ENCODE measurements at regions not wholly inside any gene's neighbourhood (a gene's known extent, or its start where the extent isn't known, plus 50 kb on each side); places are given as distances from the start of the nearest gene placed in this dataset.

- no peak for TF ChIP-seq CTCF (IDR thresholded peaks at IDR 0.05)
- TF ChIP-seq POLR2A (IDR thresholded peaks at IDR 0.05), result no peak
These were observed 270.6 kb downstream of the FAM170A start for GRCh38 chr5:119899981-119900380.

Measured in right lobe of liver (tissue), 4 donors.